AG04450 (cell line): ENCODE measurements at regions not wholly inside any gene's neighbourhood (a gene's known extent, or its start where the extent isn't known, plus 50 kb on each side); places are given as distances from the start of the nearest gene placed in this dataset.

Experiments used
- CTCF ChIA-PET: fragments of 300-600, 350-600 bp; formaldehyde crosslinking; extraction: SDS; loops from one replicate; lab custom pipeline; 2022; ENCODE audit warnings: antibody characterized with exemption, inconsistent platforms; lab: Charles Lee
- POLR2A ChIA-PET: fragments of 350-600 bp; formaldehyde crosslinking; extraction: SDS; loops from one replicate; lab custom pipeline; 2021; ENCODE audit warnings: antibody characterized with exemption, inconsistent platforms; lab: Yijun Ruan, JAX
- DNase-seq: peaks from one replicate; pipeline ENCODE4 v3.0.0-alpha.2; 2011; ENCODE audit warnings: low read depth, low spot score
- H3K27ac ChIP-seq: one replicate; pipeline ENCODE4 v1.5.1; 2012; ENCODE audit warnings: low read depth, low read length, control low read depth
- H3K27me3 ChIP-seq: one replicate; pipeline ENCODE4 v1.6.0; 2012; ENCODE audit warnings: low read length; ENCODE audit not compliant: control insufficient read depth, insufficient read depth
- H3K4me3 ChIP-seq: 2 replicates; pipeline ENCODE4 v1.5.1; 2011; ENCODE audit warnings: mild to moderate bottlenecking, low read depth, low read length, control low read depth
- H3K9me3 ChIP-seq: 2 replicates; pipeline ENCODE4 v1.5.1; 2012; ENCODE audit warnings: low read length; ENCODE audit not compliant: control insufficient read depth, insufficient read depth
- TF ChIP-seq, protein P1 (sequence below): IDR thresholded peaks from 2 replicates; pipeline ENCODE4 v1.5.1; 2011; ENCODE audit warnings: low read depth, low read length, control low read depth, inconsistent platforms

DNA sequence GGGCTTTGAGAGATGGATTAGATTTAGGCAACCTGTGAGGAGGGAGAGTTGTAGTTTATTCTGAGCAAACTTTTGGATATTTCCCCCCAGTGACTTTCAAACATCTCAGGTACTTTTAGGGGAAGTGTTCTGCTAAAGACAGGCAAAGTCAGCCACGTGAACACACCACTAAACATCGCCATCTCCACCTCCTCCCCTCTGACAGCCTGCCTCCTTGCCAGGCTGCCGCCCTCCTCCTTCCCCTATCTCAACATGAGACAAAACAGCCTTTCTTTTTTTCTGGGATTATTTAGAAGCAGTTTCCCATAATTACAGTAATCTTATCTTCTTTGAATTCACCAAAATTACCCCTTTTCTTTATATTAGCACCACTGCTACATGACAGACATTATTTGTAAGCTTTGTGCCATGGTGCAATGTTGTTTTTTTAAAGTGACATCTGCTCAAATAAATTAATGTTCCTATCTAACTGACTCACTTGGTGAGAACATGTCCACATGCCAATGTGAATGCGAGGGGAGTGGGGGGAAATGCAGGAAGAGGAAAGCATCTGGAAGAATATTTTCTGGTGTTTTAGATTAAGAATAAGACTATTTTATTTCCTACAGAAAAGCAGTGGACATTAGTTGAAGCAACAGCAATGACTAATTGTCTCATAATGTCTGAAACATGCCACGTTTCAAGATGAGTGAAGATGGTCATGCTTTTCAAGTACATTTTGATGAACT lies 147.8 kb upstream of the ATP1B1 start:
- Histone ChIP-seq H3K9me3 (no peaks in the 10 kb centered on the region), H3K4me3 (no peak overlapping the region), H3K27ac (no peak overlapping the region), H3K27me3 (no peaks in the 10 kb centered on the region)
- ChIA-PET CTCF (no interaction called here), POLR2A (no interaction called here)
- no peak for DNase-seq
- TF ChIP-seq, protein P1, sequence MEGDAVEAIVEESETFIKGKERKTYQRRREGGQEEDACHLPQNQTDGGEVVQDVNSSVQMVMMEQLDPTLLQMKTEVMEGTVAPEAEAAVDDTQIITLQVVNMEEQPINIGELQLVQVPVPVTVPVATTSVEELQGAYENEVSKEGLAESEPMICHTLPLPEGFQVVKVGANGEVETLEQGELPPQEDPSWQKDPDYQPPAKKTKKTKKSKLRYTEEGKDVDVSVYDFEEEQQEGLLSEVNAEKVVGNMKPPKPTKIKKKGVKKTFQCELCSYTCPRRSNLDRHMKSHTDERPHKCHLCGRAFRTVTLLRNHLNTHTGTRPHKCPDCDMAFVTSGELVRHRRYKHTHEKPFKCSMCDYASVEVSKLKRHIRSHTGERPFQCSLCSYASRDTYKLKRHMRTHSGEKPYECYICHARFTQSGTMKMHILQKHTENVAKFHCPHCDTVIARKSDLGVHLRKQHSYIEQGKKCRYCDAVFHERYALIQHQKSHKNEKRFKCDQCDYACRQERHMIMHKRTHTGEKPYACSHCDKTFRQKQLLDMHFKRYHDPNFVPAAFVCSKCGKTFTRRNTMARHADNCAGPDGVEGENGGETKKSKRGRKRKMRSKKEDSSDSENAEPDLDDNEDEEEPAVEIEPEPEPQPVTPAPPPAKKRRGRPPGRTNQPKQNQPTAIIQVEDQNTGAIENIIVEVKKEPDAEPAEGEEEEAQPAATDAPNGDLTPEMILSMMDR: no peak

DNA sequence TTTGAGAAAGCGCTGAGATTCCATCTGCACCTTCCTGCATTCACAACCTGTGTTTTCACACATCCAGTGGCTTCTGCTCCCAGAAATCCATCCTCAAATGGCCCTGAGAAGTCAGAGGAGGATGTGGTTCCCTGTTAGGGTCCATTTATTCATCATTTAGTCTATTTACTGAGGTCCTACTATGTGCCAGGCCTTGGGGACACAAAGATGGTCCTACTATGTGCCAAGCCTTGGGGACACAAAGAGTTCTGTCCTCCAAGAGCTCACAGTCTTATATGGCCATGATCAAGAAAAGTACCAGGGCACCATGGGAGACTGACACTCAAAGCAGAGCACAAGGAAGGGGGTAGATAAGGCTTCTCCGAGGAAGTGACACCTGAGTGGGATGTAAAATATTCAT lies 147.1 kb upstream of the ATP1B1 start:
- ChIA-PET POLR2A (no interaction called here), CTCF (no interaction called here)
- no peak for DNase-seq
- TF ChIP-seq, protein P1: no peak
- no peak overlapping the region for H3K4me3 ChIP-seq
- no peak overlapping the region for H3K27ac ChIP-seq
- no peaks in the 10 kb centered on the region for H3K9me3 ChIP-seq
- no peaks in the 10 kb centered on the region for H3K27me3 ChIP-seq

DNA sequence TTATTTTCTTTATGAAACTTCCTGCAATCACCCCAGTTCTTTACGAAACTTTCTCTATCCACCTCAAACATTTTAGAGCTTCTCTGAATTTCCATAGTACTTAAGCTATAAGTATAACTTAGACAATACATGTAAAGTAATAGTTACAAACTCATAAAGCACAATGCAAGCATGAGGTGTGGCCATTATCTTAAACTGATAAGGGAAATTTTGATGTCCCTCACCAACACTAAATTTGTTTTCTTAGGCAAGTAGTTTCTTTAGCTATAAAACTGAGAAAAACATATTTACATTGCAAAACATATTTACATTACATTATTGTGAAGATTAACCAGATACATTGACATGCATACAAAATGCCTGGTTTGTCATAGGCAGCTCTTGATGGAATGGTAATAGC lies 146.4 kb upstream of the ATP1B1 start:
- ChIA-PET POLR2A (no interaction called here), CTCF (no interaction called here)
- no peaks in the 10 kb centered on the region for H3K27me3 ChIP-seq
- H3K4me3 ChIP-seq: no peak overlapping the region
- TF ChIP-seq, protein P1: no peak
- H3K9me3 ChIP-seq: no peaks in the 10 kb centered on the region
- no peak for DNase-seq
- no peak overlapping the region for H3K27ac ChIP-seq

DNA sequence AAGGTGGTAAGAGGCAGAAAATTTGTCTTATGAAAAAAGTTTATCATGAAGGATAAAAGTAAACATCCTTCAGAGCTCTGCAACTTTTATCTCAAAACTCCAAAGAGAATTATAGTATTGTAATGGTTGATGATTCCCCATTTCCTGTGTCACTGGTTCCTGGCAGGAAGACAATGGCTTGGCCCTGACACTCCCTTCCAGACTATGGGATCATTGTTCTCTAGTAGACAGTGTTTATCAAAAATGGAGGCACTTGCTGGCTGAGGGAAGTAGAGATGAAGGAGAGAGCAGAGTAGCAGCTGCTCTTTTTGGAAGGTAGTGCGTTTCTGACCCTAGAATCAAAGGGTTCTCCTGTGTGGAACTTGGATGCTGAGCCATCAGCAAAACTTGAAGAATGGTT lies 145.9 kb upstream of the ATP1B1 start:
- no peak for DNase-seq
- ChIA-PET POLR2A (no interaction called here), CTCF (no interaction called here)
- TF ChIP-seq, protein P1: no peak
- Histone ChIP-seq H3K27ac (no peak overlapping the region), H3K9me3 (no peaks in the 10 kb centered on the region), H3K27me3 (no peaks in the 10 kb centered on the region), H3K4me3 (no peak overlapping the region)

DNA sequence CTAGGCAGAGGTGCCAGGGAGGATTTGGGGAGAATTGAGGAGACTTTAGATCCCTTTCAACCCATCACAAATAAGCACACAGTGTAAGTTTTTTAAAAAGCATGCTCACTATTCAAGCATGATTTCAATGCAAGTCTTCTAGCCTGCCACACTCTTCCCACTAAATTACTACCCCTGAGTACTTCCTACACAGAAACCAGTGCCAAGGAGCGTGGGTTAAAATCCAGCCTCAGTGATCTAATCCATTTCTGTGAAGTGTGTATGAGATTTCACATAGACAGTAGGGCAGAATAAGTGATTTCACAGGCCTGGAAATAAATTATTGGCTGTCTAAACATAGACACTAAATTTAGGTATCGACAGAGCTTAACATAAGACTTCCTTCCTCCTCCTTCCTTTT lies 142.9 kb upstream of the ATP1B1 start:
- ChIA-PET CTCF (no interaction called here), POLR2A (no interaction called here)
- no peaks in the 10 kb centered on the region for H3K27me3 ChIP-seq
- TF ChIP-seq, protein P1: no peak
- H3K4me3 ChIP-seq: no peak overlapping the region
- DNase-seq: no peak
- no peaks in the 10 kb centered on the region for H3K9me3 ChIP-seq
- no peak overlapping the region for H3K27ac ChIP-seq
